ENCODE measurements at regions not wholly inside any gene's neighbourhood (a gene's known extent, or its start where the extent isn't known, plus 50 kb on each side); places are given as distances from the start of the nearest gene placed in this dataset.

DNA sequence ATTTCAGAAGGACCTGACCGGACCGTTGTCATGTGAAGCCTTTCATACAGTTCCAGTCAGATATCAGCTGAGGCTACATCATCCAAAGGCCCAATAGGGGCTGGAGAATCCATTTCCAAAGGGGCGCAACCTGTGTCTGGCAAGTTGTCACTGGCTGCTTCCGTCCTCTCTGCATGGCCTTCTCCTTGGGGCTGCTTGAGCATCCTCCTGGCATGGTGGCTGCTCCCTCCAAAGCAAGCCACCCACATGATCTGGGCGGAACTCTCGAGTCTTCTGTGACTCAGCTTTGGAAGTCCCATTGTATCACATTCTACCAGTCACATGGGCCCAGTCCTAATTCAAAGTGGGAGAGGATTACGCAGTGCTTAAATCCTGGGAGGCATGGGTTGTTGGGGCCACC is 207.0 kb upstream of the SHH start:
- TF ChIP-seq TAF1 (IDR thresholded peaks at IDR 0.05; ENCODE audit: low read depth) = no peak
- TF ChIP-seq TEAD4 (IDR thresholded peaks at IDR 0.05) = no peak
- no peak for TF ChIP-seq FOXM1 (IDR thresholded peaks at IDR 0.05; ENCODE audit: borderline replicate concordance, low read depth)
- TF ChIP-seq ZBTB7A (IDR thresholded peaks at IDR 0.05; ENCODE audit: low read depth) = no peak
- no peak for TF ChIP-seq RAD21 (IDR thresholded peaks at IDR 0.05; ENCODE audit: low read depth)
- TF ChIP-seq CEBPB (IDR thresholded peaks at IDR 0.05) = no peak
- TF ChIP-seq MAX (IDR thresholded peaks at IDR 0.05) = no peak
- no peak for TF ChIP-seq CREB1 (IDR thresholded peaks at IDR 0.05; ENCODE audit: low read depth)
- TF ChIP-seq NFIC (IDR thresholded peaks at IDR 0.05) = no peak
- TF ChIP-seq, protein P1, sequence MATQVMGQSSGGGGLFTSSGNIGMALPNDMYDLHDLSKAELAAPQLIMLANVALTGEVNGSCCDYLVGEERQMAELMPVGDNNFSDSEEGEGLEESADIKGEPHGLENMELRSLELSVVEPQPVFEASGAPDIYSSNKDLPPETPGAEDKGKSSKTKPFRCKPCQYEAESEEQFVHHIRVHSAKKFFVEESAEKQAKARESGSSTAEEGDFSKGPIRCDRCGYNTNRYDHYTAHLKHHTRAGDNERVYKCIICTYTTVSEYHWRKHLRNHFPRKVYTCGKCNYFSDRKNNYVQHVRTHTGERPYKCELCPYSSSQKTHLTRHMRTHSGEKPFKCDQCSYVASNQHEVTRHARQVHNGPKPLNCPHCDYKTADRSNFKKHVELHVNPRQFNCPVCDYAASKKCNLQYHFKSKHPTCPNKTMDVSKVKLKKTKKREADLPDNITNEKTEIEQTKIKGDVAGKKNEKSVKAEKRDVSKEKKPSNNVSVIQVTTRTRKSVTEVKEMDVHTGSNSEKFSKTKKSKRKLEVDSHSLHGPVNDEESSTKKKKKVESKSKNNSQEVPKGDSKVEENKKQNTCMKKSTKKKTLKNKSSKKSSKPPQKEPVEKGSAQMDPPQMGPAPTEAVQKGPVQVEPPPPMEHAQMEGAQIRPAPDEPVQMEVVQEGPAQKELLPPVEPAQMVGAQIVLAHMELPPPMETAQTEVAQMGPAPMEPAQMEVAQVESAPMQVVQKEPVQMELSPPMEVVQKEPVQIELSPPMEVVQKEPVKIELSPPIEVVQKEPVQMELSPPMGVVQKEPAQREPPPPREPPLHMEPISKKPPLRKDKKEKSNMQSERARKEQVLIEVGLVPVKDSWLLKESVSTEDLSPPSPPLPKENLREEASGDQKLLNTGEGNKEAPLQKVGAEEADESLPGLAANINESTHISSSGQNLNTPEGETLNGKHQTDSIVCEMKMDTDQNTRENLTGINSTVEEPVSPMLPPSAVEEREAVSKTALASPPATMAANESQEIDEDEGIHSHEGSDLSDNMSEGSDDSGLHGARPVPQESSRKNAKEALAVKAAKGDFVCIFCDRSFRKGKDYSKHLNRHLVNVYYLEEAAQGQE (IDR thresholded peaks at IDR 0.05; ENCODE audit: low read depth) = no peak
- TF ChIP-seq USF1 (IDR thresholded peaks at IDR 0.05) = no peak
- no peak for TF ChIP-seq TCF12 (IDR thresholded peaks at IDR 0.05; ENCODE audit: low read depth)
- TF ChIP-seq EP300 (IDR thresholded peaks at IDR 0.05; ENCODE audit: borderline replicate concordance) = no peak
- TF ChIP-seq YY1 (IDR thresholded peaks at IDR 0.05; ENCODE audit: low read depth) = no peak
- TF ChIP-seq EGR1 (IDR thresholded peaks at IDR 0.05) = no peak

DNA sequence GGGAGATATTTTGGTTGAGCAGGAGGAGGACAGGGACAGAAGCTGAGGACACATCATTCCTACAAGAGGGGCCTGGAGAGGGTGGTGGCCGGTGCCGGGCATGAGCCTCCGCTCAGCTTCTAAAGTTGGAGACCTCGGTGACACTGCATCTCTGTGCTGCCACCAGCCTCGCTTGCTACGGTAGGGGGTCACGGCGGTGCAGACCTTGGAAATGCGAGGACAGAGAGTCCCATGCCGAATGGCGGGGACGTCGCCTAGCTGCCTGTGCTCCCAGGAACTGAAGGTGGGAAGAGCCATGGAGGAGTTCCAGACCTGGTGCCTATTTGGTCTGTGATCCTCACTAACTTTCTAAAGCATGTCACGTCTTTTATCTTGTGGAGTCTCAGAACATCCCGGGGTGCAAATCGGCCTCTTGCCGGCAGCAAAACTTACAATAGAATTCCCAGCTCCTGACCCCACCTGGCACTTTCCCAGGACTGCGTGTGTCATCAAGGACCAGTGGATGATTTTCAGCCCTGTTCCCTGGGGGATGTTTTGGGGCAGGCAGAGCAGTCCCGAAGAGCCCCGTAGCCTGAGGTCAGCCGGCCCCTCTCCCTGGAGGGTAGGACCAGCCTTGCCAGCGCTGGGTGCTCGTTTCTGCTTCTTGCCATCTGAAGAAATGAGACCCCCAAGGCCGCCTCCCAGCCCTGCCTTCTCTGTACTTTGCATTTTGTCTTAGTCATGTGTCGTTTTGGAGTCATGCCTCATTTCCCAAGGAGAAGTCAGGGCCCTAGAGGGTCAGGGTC is 205.8 kb upstream of the SHH start:
- TF ChIP-seq, protein P1 (IDR thresholded peaks at IDR 0.05; ENCODE audit: low read depth) = no peak
- TF ChIP-seq NFIC (IDR thresholded peaks at IDR 0.05) (no peak), ZBTB7A (IDR thresholded peaks at IDR 0.05; ENCODE audit: low read depth) (no peak), EP300 (IDR thresholded peaks at IDR 0.05; ENCODE audit: borderline replicate concordance) (no peak), USF1 (IDR thresholded peaks at IDR 0.05) (no peak), EGR1 (IDR thresholded peaks at IDR 0.05) (no peak)

DNA sequence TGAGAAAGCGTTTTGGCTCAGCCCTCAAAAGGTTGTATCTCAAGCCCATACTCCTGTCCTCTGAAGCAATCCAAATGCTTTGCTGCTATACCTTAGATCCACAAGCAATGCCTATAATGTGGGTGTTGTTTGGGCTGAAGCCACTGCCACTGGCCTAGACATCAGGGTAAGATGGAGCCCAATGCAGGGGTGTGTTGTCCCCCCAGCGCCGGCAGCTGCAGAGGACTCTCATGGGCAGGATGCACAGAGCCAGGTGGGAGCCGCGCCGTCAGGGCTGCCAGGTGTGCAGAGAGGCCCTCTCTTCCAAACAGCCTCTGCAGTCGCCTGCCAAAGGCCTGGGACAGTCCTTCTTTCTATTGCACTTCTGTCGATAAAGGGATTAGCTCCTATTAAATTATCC is 205.2 kb upstream of the SHH start:
- no peak for TF ChIP-seq FOXM1 (IDR thresholded peaks at IDR 0.05; ENCODE audit: borderline replicate concordance, low read depth)
- no peak for TF ChIP-seq MAX (IDR thresholded peaks at IDR 0.05)
- TF ChIP-seq RAD21 (IDR thresholded peaks at IDR 0.05; ENCODE audit: low read depth) = no peak
- no peak for TF ChIP-seq YY1 (IDR thresholded peaks at IDR 0.05; ENCODE audit: low read depth)
- no peak for TF ChIP-seq TCF12 (IDR thresholded peaks at IDR 0.05; ENCODE audit: low read depth)
- TF ChIP-seq CEBPB (IDR thresholded peaks at IDR 0.05) = no peak
- TF ChIP-seq, protein P1 (IDR thresholded peaks at IDR 0.05; ENCODE audit: low read depth) = no peak
- TF ChIP-seq NFIC (IDR thresholded peaks at IDR 0.05) = no peak
- TF ChIP-seq TEAD4 (IDR thresholded peaks at IDR 0.05) = no peak
- TF ChIP-seq EGR1 (IDR thresholded peaks at IDR 0.05) = no peak
- no peak for TF ChIP-seq EP300 (IDR thresholded peaks at IDR 0.05; ENCODE audit: borderline replicate concordance)
- no peak for TF ChIP-seq ZBTB7A (IDR thresholded peaks at IDR 0.05; ENCODE audit: low read depth)
- no peak for TF ChIP-seq TAF1 (IDR thresholded peaks at IDR 0.05; ENCODE audit: low read depth)
- TF ChIP-seq USF1 (IDR thresholded peaks at IDR 0.05) = no peak
- no peak for TF ChIP-seq CREB1 (IDR thresholded peaks at IDR 0.05; ENCODE audit: low read depth)

Data from Ishikawa (cell line).